HuH-7.5 (cell line): ENCODE measurements at regions not wholly inside any gene's neighbourhood (a gene's known extent, or its start where the extent isn't known, plus 50 kb on each side); places are given as distances from the start of the nearest gene placed in this dataset.
"Not testable (repeated sequence)": the region's sequence is repeated elsewhere in the genome, so short reads cannot be mapped to it uniquely, and the experiment has no call there.

Source experiments
- DNase-seq: peaks from one replicate; pipeline ENCODE4 v3.0.0; 2011; ENCODE audit warnings: low spot score

DNA sequence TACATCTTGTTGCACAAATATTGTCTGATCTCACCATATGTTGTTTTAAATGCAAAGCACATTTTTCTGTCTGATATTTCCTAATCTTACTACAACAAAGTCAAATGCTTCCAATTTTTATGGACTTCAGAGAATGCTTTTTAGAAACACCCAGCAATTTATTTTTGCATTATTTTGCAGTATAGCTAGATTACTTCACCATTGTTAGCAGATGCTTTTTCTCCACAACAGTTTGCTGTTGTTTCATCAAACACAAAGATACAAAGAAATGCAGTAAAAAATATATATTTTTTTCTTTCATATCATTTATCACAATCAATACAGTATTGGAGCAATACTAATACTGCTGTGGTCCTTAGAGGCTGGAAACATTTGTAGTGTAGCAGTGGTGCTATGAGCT is 674.4 kb downstream of the TMTC2 start:
- DNase-seq, result no peak

DNA sequence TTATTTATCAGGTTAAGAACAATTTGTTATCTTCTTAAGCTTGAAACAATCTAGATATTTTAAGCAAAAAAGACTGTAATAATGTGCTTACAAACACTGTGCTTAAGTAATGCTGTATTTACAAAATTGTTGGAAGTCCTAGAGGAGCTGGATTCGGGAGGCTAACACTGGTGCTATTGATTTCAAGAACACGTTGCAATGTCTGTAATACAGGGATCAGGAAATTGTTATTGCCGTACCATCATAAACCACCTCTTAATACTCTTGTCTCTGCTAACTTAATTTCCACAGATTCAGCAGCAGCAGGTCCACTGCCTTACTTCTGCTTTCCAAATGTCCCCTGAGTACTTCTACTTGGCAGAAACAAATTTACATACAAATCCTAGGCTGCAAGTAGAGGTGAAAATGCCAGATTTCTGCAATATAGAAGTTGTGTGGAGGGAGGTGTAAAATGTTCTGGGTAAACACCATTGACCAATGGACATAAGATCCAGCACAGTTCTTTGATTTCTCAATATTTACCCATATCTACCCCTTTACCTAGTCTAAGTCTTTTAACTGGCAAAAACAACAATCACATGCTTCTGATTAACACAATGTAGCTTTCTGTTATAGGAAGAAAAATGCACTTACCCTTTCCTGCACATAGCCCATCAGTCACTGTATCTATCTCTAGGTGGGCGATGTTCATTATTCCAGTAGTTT is 663.4 kb downstream of the TMTC2 start:
- DNase-seq, result peak; percentile 3

GRCh38 chr12:83346333-83346732 is 659.6 kb downstream of the TMTC2 start:
- no peak for DNase-seq

- DNase-seq, result no peak
Observed at GRCh38 chr12:83343767-83344166, 657.1 kb downstream of the TMTC2 start.

DNA sequence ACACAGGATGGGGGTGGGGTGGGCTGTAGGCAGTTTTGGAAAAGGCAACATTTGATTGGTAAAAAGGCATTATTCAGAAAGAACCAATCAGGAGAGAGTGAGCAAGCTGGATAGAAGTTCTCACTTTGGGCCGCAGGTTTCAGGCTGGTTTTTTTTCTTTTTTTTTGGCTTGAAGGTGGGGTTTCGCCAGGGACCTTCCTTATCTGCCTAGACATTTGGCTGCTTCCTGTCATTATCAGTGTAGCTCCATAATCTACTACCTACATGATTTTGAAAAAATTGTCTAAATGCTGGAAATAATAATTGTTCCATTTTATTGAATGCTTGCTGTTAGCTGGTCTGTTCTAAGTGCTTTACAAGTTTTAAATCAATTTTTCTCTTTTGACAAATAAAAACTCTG is 649.0 kb downstream of the TMTC2 start:
- no peak for DNase-seq

DNA sequence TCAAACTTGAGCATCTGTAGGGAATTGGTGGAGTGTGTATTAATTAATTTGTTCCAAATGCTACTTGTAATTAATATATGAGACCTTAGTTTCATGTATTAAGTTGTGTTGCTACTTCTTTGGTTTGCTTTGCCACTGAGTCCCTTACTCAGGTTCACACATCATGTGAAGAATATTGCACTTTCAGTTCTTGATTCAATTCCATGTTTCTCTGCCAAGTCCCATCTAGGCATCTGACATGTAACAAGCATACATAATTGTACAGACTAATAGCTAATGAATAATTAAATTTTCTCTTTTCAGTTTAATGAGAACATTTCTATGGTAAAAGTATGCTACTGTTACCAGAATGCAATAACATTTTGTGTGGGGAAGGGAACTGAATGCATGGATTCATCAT is 640.0 kb downstream of the TMTC2 start:
- DNase-seq, result no peak

GRCh38 chr12:83323866-83324265 is 637.2 kb downstream of the TMTC2 start:
- DNase-seq, result no peak

DNA sequence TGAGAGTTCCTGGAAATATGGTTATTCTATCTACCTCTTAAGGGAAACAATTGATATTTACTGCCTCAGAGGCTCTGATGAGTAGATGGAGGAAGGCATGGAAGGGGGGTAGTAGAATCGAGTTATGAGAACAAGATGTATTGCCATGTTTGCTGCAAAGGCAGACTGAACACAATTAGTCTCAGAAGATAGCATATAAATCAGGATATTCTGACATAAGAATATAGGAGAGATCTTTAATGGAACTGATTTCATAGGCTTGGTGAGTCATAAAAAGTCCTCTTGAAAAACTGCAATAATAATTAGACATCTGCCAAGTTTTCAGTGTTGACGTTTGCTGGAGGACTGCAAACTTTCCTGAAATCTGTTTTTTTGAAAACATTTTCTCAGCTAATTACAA is 636.1 kb downstream of the TMTC2 start:
- DNase-seq, result no peak

DNA sequence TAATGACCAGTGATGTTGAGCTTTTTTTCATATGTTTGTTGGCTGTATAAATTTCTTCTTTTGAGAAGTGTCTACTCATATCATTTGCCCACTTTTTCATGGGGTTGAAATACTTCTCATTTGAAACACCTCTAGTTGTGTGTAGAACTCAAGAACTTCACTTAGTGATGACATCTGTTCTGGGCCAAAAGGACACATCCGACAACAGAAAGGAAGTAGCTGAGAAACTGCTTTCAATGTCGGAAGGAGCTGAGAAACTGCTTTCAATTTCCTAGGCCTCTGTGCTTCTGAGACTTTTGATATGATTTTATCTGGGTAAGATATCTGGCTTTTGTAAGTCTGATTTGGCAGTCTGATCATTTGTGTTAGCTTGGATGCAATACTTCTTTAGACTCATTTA is 635.3 kb downstream of the TMTC2 start:
- no peak for DNase-seq

DNA sequence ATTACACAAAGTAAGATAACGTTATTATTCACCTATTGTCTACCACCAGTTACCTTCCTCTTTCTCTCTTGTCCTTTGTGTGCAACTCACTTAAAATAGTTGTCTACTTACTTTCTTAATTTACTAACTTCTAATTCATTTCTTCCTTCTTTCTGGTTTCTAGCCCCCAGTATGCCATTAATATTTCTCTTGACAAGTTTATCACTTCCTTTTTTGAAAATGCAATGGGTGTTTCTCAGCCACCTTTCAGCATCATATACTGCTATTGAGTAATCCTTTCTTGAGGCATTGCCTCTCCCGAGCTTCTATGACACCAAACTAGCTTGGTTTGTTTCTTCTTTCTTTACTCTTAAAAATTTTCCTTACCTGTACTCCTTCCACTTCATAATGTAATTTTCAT is 633.6 kb downstream of the TMTC2 start:
- no peak for DNase-seq

- DNase-seq, result no peak
Observed at GRCh38 chr12:83318386-83319098, 631.8 kb downstream of the TMTC2 start.

- DNase-seq, result no peak
Observed at GRCh38 chr12:83317595-83317994, 630.9 kb downstream of the TMTC2 start.

DNA sequence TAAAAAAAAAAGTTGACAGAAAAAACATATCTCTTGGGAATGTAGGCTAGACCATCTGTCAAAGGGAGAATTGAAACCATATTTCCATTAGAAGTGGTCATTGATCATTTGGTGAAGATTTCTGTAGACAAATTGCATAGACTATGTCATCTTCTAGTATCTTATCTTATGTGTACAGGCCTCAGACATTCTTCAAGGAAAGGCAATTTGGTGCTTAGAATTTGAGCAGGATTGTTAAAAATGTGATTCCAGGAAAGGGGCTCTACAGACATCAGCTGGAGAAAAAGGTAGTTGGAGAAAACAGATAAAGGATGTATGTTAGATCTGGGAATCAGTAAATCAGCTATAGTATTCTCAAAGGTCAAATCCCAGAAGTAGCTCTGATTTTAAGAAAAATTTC is 627.1 kb downstream of the TMTC2 start:
- DNase-seq, result no peak

GRCh38 chr12:83313322-83313721 is 626.6 kb downstream of the TMTC2 start:
- no peak for DNase-seq

DNA sequence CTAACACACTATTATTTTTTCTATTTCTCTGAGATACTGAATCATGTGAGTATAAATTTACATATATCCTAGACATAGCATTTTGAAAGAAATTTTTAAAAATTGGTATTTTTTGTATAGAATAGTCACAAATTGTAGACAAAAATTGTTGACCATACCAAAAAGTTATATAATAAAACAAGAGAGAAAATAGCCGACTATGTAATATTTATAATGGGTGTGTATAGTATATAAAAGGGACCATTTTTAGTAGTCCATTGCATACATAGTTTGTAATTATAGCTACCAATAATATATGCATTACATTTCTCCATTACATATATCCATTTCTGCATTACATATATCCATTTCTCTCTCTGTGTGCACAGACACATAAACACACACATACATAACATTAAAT is 590.2 kb downstream of the TMTC2 start:
- DNase-seq, result no peak

GRCh38 chr12:83271201-83271600 is 584.5 kb downstream of the TMTC2 start:
- no peak for DNase-seq

- DNase-seq, result no peak
Observed at GRCh38 chr12:83265808-83266207, 579.1 kb downstream of the TMTC2 start.

GRCh38 chr12:83261998-83262397 is 575.3 kb downstream of the TMTC2 start:
- no peak for DNase-seq

- DNase-seq, result not testable (repeated sequence)
Observed at GRCh38 chr12:83260126-83260525, 573.4 kb downstream of the TMTC2 start.

DNA sequence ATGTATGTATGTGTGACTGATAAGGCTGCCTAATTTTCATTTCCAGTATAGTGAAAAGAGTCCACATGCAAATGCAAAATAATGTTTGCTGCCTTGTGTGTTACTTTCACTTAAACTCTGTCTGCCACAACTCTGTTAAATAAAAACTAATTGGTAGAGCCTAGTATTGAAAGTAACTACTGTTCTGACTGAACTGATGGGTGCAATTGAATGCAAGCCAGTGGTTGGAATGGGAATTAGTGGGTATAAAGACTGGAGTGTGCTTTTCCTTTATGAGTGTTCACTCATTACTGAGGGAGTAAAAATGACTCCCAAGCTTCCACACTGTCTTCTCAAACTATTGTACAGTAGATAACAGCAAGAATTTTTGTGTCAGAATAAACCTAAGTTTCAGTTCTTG is 571.0 kb downstream of the TMTC2 start:
- DNase-seq, result no peak

GRCh38 chr12:83256562-83256961 is 569.9 kb downstream of the TMTC2 start:
- no peak for DNase-seq

DNA sequence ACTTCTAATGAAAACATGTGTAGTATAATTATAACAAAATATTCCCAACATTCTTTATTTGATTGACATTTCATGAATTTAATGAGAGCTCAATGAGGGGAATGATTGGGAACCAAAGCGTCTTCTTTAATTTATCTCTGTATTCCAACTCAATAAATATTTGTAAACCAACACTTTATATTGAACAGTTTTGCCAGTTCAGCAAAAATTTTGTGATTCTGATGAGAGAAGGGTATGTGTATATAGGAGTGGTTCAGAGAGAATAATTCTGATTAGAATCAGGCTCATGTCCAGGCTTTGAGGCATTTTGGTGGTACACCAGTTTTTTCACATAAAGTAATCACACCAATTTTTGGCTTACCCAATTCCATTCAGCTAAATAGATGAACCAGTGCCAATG is 564.2 kb downstream of the TMTC2 start:
- DNase-seq, result no peak

DNA sequence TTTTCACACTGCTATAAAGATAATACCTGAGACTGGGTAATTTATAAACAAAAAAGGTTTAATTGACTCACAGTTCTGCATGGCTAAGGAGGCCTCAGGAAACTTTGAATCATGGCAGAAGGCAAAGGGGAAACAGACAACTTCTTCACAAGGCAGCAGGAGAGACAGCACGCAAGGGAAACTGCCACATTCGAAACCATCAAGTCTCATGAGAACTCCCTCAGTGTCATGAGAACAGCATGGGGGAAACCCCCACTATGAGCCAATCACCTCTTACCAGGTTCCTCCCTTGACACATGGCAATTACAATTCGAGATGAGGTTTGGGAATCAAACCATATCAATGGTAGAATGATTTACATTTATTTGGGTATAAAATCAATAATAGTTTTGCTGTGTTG is 558.5 kb downstream of the TMTC2 start:
- DNase-seq, result no peak

DNA sequence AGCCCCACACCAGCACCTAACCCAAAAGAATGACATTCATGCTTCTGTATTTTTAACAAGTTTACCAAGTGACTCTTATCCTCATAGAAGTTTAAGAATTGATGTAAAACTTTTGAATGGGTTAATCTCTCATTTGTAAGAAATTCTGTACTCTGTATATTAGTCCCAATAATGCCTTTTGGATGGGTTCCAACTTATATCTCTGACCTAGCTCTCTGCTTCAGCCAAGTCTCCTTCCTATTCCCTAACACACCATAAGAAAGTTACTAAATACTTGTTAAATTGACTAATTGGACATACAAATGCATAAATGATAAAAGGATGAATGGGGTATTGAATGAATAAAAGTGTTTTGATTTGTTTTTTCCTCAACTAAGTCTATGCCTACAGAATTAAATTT is 557.3 kb downstream of the TMTC2 start:
- no peak for DNase-seq
